CD14-positive monocyte (primary cell): ENCODE measurements at regions not wholly inside any gene's neighbourhood (a gene's known extent, or its start where the extent isn't known, plus 50 kb on each side); places are given as distances from the start of the nearest gene placed in this dataset.

Experiments
- DNase-seq, 3 donors: peaks; one replicate each; pipeline ENCODE4 v3.0.0-alpha.2; 2011 to 2022
- H2AFZ ChIP-seq: 2 replicates; pipeline ENCODE4 v1.6.0; 2012; ENCODE audit warnings: mild to moderate bottlenecking, low read depth, low read length, inconsistent platforms; ENCODE audit not compliant: insufficient read depth, poor library complexity, severe bottlenecking
- H3K27ac ChIP-seq, 2 donors: 1 replicate in 1 of 2; 2 replicates in 1 of 2; pipeline ENCODE4 v1.5.1; 2012 to 2013; ENCODE audit warnings: low read length in 2 of 2, control low read depth in 1 of 2, inconsistent platforms in 1 of 2, low read depth in 1 of 2, mild to moderate bottlenecking in 1 of 2
- H3K27me3 ChIP-seq, 2 donors: one replicate each; pipeline versions ENCODE4 v1.6.0 to v1.6.1; 2011 to 2013; ENCODE audit warnings: low read length in 2 of 2; ENCODE audit not compliant: control insufficient read depth in 2 of 2, insufficient read depth in 2 of 2
- H3K36me3 ChIP-seq, 2 donors: replicated peaks in 1 of 2; 1 replicate in 1 of 2; 2 replicates in 1 of 2; pipeline versions ENCODE4 v1.5.1 to v1.6.1; 2012 to 2013; ENCODE audit warnings: low read length in 2 of 2, control low read depth in 1 of 2, inconsistent platforms in 1 of 2, mild to moderate bottlenecking in 1 of 2; ENCODE audit not compliant: insufficient read depth in 2 of 2, control insufficient read depth in 1 of 2
- H3K4me1 ChIP-seq, 2 donors: 1 replicate in 1 of 2; 2 replicates in 1 of 2; pipeline versions ENCODE4 v1.5.1 to v1.6.1; 2012 to 2013; ENCODE audit warnings: low read length in 2 of 2, control low read depth in 1 of 2, inconsistent platforms in 1 of 2, mild to moderate bottlenecking in 1 of 2, moderate library complexity in 1 of 2; ENCODE audit not compliant: insufficient read depth in 2 of 2, control insufficient read depth in 1 of 2
- H3K4me2 ChIP-seq: replicated peaks from 2 replicates; pipeline ENCODE3; 2012; ENCODE audit warnings: low read length, moderate library complexity, mild to moderate bottlenecking; ENCODE audit not compliant: poor library complexity, severe bottlenecking; ENCODE audit errors: extremely low read depth
- H3K4me3 ChIP-seq, 3 experiments: fragments of 200-600 bp in 1 of 3; sonication (generic) in 1 of 3; replicated peaks in 1 of 3; 1 replicate in 2 of 3; 2 replicates in 1 of 3; pipeline ENCODE4 v1.5.1; 2011 to 2013; ENCODE audit warnings: low read length in 3 of 3, mild to moderate bottlenecking in 3 of 3, control low read depth in 2 of 3, low read depth in 2 of 3, inconsistent platforms in 1 of 3, moderate library complexity in 1 of 3
- H3K79me2 ChIP-seq: 2 replicates; pipeline ENCODE4 v1.6.0; 2012; ENCODE audit warnings: mild to moderate bottlenecking, control low read depth, inconsistent platforms, low read length, moderate library complexity; ENCODE audit not compliant: insufficient read depth
- H3K9ac ChIP-seq: 2 replicates; pipeline ENCODE4 v1.6.0; 2017; ENCODE audit warnings: low read length, mild to moderate bottlenecking; ENCODE audit not compliant: insufficient read depth, poor library complexity, severe bottlenecking
- H3K9me3 ChIP-seq, 2 donors: replicated peaks in 1 of 2; 1 replicate in 1 of 2; 2 replicates in 1 of 2; pipeline versions ENCODE4 v1.5.1 to v1.6.1; 2012 to 2013; ENCODE audit warnings: low read length in 2 of 2, control low read depth in 1 of 2; ENCODE audit not compliant: control insufficient read depth in 1 of 2, insufficient read depth in 1 of 2
- H4K20me1 ChIP-seq: 2 replicates; pipeline ENCODE4 v1.6.0; 2012; ENCODE audit warnings: mild to moderate bottlenecking, low read length, control low read depth, moderate library complexity; ENCODE audit not compliant: insufficient read depth
- H3K27ac Mint-ChIP-seq, 7 donors: one replicate each; pipeline ENCODE4 v1.8.0; 2020; ENCODE audit warnings: mild to moderate bottlenecking in 7 of 7, mixed read lengths in 7 of 7, moderate library complexity in 6 of 7, inconsistent platforms in 2 of 7
- H3K27me3 Mint-ChIP-seq, 3 donors: one replicate each; pipeline ENCODE4 v1.8.0; 2021 to 2022; ENCODE audit warnings: low read depth in 3 of 3, mild to moderate bottlenecking in 3 of 3, mixed read lengths in 3 of 3, moderate library complexity in 3 of 3, inconsistent platforms in 1 of 3
- H3K36me3 Mint-ChIP-seq, 2 donors: one replicate each; pipeline ENCODE4 v1.8.0; 2020; ENCODE audit warnings: mixed read lengths in 2 of 2, inconsistent platforms in 1 of 2, mild to moderate bottlenecking in 1 of 2
- H3K4me1 Mint-ChIP-seq: one replicate; pipeline ENCODE4 v1.8.0; 2020; ENCODE audit warnings: mild to moderate bottlenecking, mixed read lengths
- H3K4me3 Mint-ChIP-seq, 2 donors: one replicate each; pipeline ENCODE4 v1.8.0; 2020; ENCODE audit warnings: mild to moderate bottlenecking in 2 of 2, mixed read lengths in 2 of 2, moderate library complexity in 1 of 2
- H3K9me3 Mint-ChIP-seq, 7 donors: one replicate each; pipeline ENCODE4 v1.8.0; 2020 to 2022; ENCODE audit warnings: mixed read lengths in 7 of 7, mild to moderate bottlenecking in 6 of 7, moderate library complexity in 6 of 7, inconsistent platforms in 2 of 7
- WGBS: methylation state at CpG from one replicate; pipeline ENCODE4 v1.1.5; 2013; ENCODE audit warnings: missing lambda C conversion rate; ENCODE audit not compliant: insufficient coverage; 5-methylcytosine and 5-hydroxymethylcytosine counted together
- intact Hi-C, 2 donors: fragments of 100-400 bp; cut with micrococcal nuclease; formaldehyde crosslinking; loops; one replicate each; pipeline versions ENCODE4 v1.15.0 to v1.15.1; 2023
- TF ChIP-seq, protein P1 (sequence below): fragments of 200-600 bp; IDR thresholded peaks from one replicate; pipeline ENCODE4 v1.8.0; 2022; ENCODE audit warnings: antibody characterized with exemption, mild to moderate bottlenecking

DNA sequence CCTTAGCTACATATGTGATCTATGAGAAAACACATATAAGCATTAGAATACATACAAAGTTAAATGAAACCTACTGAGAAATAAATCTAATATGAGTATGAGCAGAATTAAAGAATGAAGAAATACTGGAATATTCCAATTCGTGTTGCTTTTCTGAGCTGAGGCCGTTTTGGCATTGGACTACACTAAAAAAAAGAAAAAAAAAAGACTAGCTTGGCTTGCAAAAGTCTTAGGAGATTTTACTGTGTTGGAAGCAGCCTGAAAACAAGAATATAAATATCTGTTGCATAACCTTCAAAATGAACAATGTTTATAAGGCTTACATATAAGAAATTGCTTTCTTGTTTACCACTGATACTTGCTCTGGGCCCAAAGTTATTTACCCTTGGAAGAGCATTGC lies 562.8 kb downstream of the TMEM182 start:
- Histone ChIP-seq H3K27ac (no peak overlapping the region), H2AFZ (no peak overlapping the region), H3K4me3 (no peak overlapping the region), H3K9ac (no peak overlapping the region), H3K27me3 (no peaks in the 10 kb centered on the region), H3K36me3 (no peaks in the 10 kb centered on the region), H4K20me1 (no peaks in the 10 kb centered on the region), H3K4me2 (no peak overlapping the region), H3K79me2 (no peaks in the 10 kb centered on the region), H3K9me3 (no peaks in the 10 kb centered on the region), H3K4me1 (no peaks in the 10 kb centered on the region)
- no peaks in the 10 kb centered on the region for H3K4me1 Mint-ChIP-seq
- no peaks in the 10 kb centered on the region for H3K9me3 Mint-ChIP-seq
- H3K27me3 Mint-ChIP-seq: no peaks in the 10 kb centered on the region
- H3K4me3 Mint-ChIP-seq: no peak overlapping the region
- no peak overlapping the region for H3K27ac Mint-ChIP-seq
- no CpG with 5 or more reads among the region's 2 CpGs for WGBS
- H3K36me3 Mint-ChIP-seq: no peaks in the 10 kb centered on the region
- intact Hi-C loops: no loop called here
- no peak for DNase-seq
- TF ChIP-seq, protein P1, sequence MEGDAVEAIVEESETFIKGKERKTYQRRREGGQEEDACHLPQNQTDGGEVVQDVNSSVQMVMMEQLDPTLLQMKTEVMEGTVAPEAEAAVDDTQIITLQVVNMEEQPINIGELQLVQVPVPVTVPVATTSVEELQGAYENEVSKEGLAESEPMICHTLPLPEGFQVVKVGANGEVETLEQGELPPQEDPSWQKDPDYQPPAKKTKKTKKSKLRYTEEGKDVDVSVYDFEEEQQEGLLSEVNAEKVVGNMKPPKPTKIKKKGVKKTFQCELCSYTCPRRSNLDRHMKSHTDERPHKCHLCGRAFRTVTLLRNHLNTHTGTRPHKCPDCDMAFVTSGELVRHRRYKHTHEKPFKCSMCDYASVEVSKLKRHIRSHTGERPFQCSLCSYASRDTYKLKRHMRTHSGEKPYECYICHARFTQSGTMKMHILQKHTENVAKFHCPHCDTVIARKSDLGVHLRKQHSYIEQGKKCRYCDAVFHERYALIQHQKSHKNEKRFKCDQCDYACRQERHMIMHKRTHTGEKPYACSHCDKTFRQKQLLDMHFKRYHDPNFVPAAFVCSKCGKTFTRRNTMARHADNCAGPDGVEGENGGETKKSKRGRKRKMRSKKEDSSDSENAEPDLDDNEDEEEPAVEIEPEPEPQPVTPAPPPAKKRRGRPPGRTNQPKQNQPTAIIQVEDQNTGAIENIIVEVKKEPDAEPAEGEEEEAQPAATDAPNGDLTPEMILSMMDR: no peak

DNA sequence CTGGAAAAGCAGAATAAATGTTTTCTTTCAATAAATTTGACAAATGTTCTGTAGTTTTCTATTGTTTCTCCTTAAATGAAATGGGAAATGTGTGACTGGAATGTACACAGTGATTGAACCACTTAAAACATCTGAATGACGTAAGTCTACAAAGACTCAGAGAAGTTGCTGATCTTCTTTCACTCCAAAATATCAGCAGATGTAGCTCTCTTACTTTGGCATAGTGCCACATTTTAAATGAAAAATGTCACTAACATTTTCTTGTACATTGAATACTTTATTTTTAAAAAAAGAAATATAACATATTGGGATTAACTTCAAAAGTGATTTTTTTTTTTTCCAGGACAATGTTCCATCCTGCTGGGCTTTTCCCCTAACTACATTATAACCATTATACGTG lies 565.6 kb downstream of the TMEM182 start:
- WGBS: 86% methylated on average over 1 of the region's 2 CpGs
- no peak overlapping the region for H3K4me2 ChIP-seq

More for the DNA sequence above, 565.6 kb downstream of the TMEM182 start:
- Histone ChIP-seq H3K4me1 (no peaks in the 10 kb centered on the region), H3K9me3 (no peaks in the 10 kb centered on the region), H3K4me3 (no peak overlapping the region), H3K79me2 (no peaks in the 10 kb centered on the region), H3K27me3 (no peaks in the 10 kb centered on the region), H2AFZ (no peak overlapping the region), H4K20me1 (no peaks in the 10 kb centered on the region), H3K9ac (no peak overlapping the region), H3K36me3 (no peaks in the 10 kb centered on the region), H3K27ac (no peak overlapping the region)
- DNase-seq: no peak
- intact Hi-C loops: no loop called here
- TF ChIP-seq, protein P1: no peak
- Mint-ChIP-seq H3K27me3 (no peaks in the 10 kb centered on the region), H3K9me3 (peaks cover 0 to 2% (median 0%) of the 10 kb centered on the region in 7 donors), H3K27ac (no peak overlapping the region), H3K4me3 (no peak overlapping the region), H3K4me1 (no peaks in the 10 kb centered on the region), H3K36me3 (no peaks in the 10 kb centered on the region)
